A549 (cell line): ENCODE measurements at regions not wholly inside any gene's neighbourhood (a gene's known extent, or its start where the extent isn't known, plus 50 kb on each side); places are given as distances from the start of the nearest gene placed in this dataset.

ENCODE experiments used
- ATAC-seq, 2 experiments: fragments of 200-7000 bp in 1 of 2; fragments of >200 bp in 1 of 2; cut with Nextera tagmentation in 1 of 2; cut with Tn5 transposase in 1 of 2; 3 replicates each; pipeline versions ENCODE4 v1.8.0 to v1.9.1; 2018 to 2020; ENCODE audit warnings: mild to moderate bottlenecking in 1 of 2, moderate library complexity in 1 of 2
- CTCF ChIA-PET: fragments of 300-600 bp; sonication (Branson Sonifier 250); formaldehyde crosslinking; extraction: SDS; loops from one replicate; lab custom pipeline; 2021; ENCODE audit warnings: antibody characterized with exemption, inconsistent platforms; lab: Yijun Ruan, JAX
- POLR2A ChIA-PET: fragments of 350-600 bp; formaldehyde crosslinking; extraction: SDS; loops from one replicate; lab custom pipeline; 2021; ENCODE audit warnings: antibody characterized with exemption, inconsistent platforms; lab: Yijun Ruan, JAX
- DNase-seq, 2 experiments: peaks; one replicate each; pipeline versions ENCODE4 v3.0.0 to v3.0.0-alpha.2; 2011 to 2016; ENCODE audit warnings: low read depth in 1 of 2, low spot score in 1 of 2
- FAIRE-seq: peaks from 2 replicates; lab custom pipeline; 2011; peaks lifted over from hg19 to GRCh38; lab: Jason Lieb, UNC
- H3K27ac ChIP-seq, 2 experiments: fragments of >200 bp; sonication (Bioruptor Twin); formaldehyde crosslinking; 3 replicates each; pipeline ENCODE4 v1.5.1; 2016 to 2017
- H3K4me1 ChIP-seq: fragments of >200 bp; sonication (Bioruptor Twin); formaldehyde crosslinking; 3 replicates; pipeline ENCODE4 v1.6.1; 2016
- H3K4me2 ChIP-seq: fragments of >200 bp; sonication (Bioruptor Twin); formaldehyde crosslinking; 3 replicates; pipeline ENCODE4 v1.6.1; 2016
- H3K4me3 ChIP-seq: fragments of >200 bp; sonication (Bioruptor Twin); formaldehyde crosslinking; 3 replicates; pipeline ENCODE4 v1.5.1; 2016
- H3K9me3 ChIP-seq: fragments of >200 bp; sonication (Bioruptor Twin); formaldehyde crosslinking; 3 replicates; pipeline ENCODE4 v1.6.1; 2016
- CBX2 ChIP-seq: fragments of 200-600 bp; sonication (generic); IDR thresholded peaks from 2 replicates; pipeline ENCODE4 v1.6.1; 2016; ENCODE audit warnings: low read depth, mild to moderate bottlenecking, borderline replicate concordance
- CEBPB ChIP-seq, 2 experiments: fragments of >200 bp in 1 of 2; sonication (Bioruptor Twin) in 1 of 2; formaldehyde crosslinking in 1 of 2; IDR thresholded peaks; 2 replicates each; pipeline ENCODE4 v1.6.1; 2012 to 2016
- ELK1 ChIP-seq: fragments of 150-350 bp; IDR thresholded peaks from 2 replicates; pipeline ENCODE4 v1.6.1; 2014; ENCODE audit warnings: low read depth, mild to moderate bottlenecking, low read length
- FOXS1 ChIP-seq: fragments of 250-450 bp; sonication (Bioruptor Pico); IDR thresholded peaks from 2 replicates; pipeline ENCODE4 v1.5.0; 2020; ENCODE audit warnings: mild to moderate bottlenecking, moderate library complexity
- KDM1A ChIP-seq: fragments of 200-600 bp; sonication (generic); IDR thresholded peaks from 2 replicates; pipeline ENCODE4 v1.6.1; 2016; ENCODE audit warnings: low read depth, mild to moderate bottlenecking
- KDM5A ChIP-seq: fragments of 200-600 bp; sonication (generic); IDR thresholded peaks from 2 replicates; pipeline ENCODE4 v1.6.1; 2016; ENCODE audit warnings: antibody characterized with exemption, mild to moderate bottlenecking
- MAZ ChIP-seq: fragments of 150-350 bp; IDR thresholded peaks from 2 replicates; pipeline ENCODE4 v1.6.1; 2014; ENCODE audit warnings: antibody characterized with exemption, low read depth, low read length, borderline replicate concordance
- MYC ChIP-seq: IDR thresholded peaks from 2 replicates; pipeline ENCODE4 v1.6.1; 2012; ENCODE audit warnings: mild to moderate bottlenecking, inconsistent platforms, low read length, improper control_type of control experiment, borderline replicate concordance
- NFE2L2 ChIP-seq: fragments of 150-350 bp; conservative IDR thresholded peaks from 2 replicates; pipeline ENCODE4 v1.6.1; 2014; ENCODE audit warnings: low read length
- NR3C1 ChIP-seq: fragments of >200 bp; sonication (Bioruptor Twin); formaldehyde crosslinking; IDR thresholded peaks from 3 replicates; pipeline ENCODE4 v1.6.1; 2017
- POLR2A ChIP-seq: IDR thresholded peaks from 2 replicates; pipeline ENCODE4 v1.6.1; 2012; ENCODE audit warnings: mild to moderate bottlenecking, low read length
- SMC3 ChIP-seq: fragments of >200 bp; sonication (Bioruptor Twin); formaldehyde crosslinking; IDR thresholded peaks from 3 replicates; pipeline ENCODE4 v1.6.1; 2018; ENCODE audit warnings: inconsistent platforms
- ZNF302 ChIP-seq: fragments of 250-450 bp; sonication (Bioruptor Pico); IDR thresholded peaks from 2 replicates; pipeline ENCODE4 v1.9.0; 2021; ENCODE audit warnings: inconsistent platforms, mild to moderate bottlenecking, moderate library complexity
- WGBS: methylation state at CpG from one replicate; pipeline ENCODE4 v1.1.6; 2017; ENCODE audit errors: missing lambda C conversion rate; 5-methylcytosine and 5-hydroxymethylcytosine counted together
- TF ChIP-seq, protein P1 (sequence below): fragments of 200-600 bp; sonication (generic); IDR thresholded peaks from 2 replicates; pipeline ENCODE4 v1.6.1; 2016; ENCODE audit warnings: antibody characterized with exemption, mild to moderate bottlenecking, moderate library complexity
- TF ChIP-seq, protein P2 (sequence below): fragments of 250-450 bp; sonication (Bioruptor Pico); IDR thresholded peaks from 2 replicates; pipeline ENCODE4 v1.5.0; 2020; ENCODE audit warnings: low read depth, mild to moderate bottlenecking, moderate library complexity
- TF ChIP-seq, protein P3 (sequence below): fragments of >200 bp; sonication (Bioruptor Twin); formaldehyde crosslinking; IDR thresholded peaks from 3 replicates; pipeline ENCODE4 v1.6.1; 2016

DNA sequence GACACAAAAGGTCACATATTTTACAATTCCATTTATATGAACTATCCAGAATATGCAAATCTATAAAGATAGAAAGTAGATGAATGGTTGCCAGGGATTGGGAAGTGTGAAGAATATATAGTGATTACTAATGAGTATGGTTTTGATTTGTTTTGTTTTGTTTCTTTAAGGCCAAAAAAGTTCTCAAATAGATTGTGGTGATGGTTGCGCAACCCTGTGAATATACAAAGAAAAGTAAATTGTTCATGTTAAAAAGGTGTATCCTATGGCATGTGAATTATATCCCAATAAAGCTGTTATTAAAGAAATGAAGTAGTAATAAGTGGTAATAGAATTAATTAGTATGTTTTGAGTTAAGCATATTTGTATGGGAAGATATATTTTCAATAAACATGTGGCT is 431.8 kb upstream of the CNTN4 start:
- ChIA-PET POLR2A (no interaction called here), CTCF (interaction anchor here (0.5 kb wide), 1 partner anchor 335 kb away, joined by 3 read pairs; no protein-coding TSS in a partner anchor)
- H3K4me1 ChIP-seq = no peaks in the 10 kb centered on the region
- no peak overlapping the region for H3K4me2 ChIP-seq
- H3K9me3 ChIP-seq = no peaks in the 10 kb centered on the region; the same call in 1 of the 3 replicates
- no peak overlapping the region for H3K27ac ChIP-seq
- no peak for FAIRE-seq
- H3K4me3 ChIP-seq = no peak overlapping the region
- 12% methylated on average over 1 of the region's 1 CpG for WGBS
- TF ChIP-seq KDM1A (no peak), CEBPB (IDR thresholded peaks at IDR 0.05) (no peak), MAZ (no peak), ELK1 (no peak), KDM5A (no peak), ZNF302 (CRISPR knock-in tag) (no peak)
- TF ChIP-seq, all 56 proteins: peak for 0
- no peak for ATAC-seq
- no peak for DNase-seq

- DNase-seq (no peak), ATAC-seq (no peak), FAIRE-seq (no peak)
- WGBS = 2% methylated on average over 7 of the region's 7 CpGs
- TF ChIP-seq, protein P1, sequence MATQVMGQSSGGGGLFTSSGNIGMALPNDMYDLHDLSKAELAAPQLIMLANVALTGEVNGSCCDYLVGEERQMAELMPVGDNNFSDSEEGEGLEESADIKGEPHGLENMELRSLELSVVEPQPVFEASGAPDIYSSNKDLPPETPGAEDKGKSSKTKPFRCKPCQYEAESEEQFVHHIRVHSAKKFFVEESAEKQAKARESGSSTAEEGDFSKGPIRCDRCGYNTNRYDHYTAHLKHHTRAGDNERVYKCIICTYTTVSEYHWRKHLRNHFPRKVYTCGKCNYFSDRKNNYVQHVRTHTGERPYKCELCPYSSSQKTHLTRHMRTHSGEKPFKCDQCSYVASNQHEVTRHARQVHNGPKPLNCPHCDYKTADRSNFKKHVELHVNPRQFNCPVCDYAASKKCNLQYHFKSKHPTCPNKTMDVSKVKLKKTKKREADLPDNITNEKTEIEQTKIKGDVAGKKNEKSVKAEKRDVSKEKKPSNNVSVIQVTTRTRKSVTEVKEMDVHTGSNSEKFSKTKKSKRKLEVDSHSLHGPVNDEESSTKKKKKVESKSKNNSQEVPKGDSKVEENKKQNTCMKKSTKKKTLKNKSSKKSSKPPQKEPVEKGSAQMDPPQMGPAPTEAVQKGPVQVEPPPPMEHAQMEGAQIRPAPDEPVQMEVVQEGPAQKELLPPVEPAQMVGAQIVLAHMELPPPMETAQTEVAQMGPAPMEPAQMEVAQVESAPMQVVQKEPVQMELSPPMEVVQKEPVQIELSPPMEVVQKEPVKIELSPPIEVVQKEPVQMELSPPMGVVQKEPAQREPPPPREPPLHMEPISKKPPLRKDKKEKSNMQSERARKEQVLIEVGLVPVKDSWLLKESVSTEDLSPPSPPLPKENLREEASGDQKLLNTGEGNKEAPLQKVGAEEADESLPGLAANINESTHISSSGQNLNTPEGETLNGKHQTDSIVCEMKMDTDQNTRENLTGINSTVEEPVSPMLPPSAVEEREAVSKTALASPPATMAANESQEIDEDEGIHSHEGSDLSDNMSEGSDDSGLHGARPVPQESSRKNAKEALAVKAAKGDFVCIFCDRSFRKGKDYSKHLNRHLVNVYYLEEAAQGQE = no peak
- TF ChIP-seq CBX2 = no peak
- TF ChIP-seq, protein P2, sequence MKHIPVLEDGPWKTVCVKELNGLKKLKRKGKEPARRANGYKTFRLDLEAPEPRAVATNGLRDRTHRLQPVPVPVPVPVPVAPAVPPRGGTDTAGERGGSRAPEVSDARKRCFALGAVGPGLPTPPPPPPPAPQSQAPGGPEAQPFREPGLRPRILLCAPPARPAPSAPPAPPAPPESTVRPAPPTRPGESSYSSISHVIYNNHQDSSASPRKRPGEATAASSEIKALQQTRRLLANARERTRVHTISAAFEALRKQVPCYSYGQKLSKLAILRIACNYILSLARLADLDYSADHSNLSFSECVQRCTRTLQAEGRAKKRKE = no peak
- TF ChIP-seq SMC3 = no peak
- no peak for TF ChIP-seq FOXS1 (CRISPR knock-in tag)
- TF ChIP-seq, protein P3, sequence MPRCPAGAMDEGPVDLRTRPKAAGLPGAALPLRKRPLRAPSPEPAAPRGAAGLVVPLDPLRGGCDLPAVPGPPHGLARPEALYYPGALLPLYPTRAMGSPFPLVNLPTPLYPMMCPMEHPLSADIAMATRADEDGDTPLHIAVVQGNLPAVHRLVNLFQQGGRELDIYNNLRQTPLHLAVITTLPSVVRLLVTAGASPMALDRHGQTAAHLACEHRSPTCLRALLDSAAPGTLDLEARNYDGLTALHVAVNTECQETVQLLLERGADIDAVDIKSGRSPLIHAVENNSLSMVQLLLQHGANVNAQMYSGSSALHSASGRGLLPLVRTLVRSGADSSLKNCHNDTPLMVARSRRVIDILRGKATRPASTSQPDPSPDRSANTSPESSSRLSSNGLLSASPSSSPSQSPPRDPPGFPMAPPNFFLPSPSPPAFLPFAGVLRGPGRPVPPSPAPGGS = no peak
- no peak for TF ChIP-seq CEBPB (IDR thresholded peaks at IDR 0.05)
- TF ChIP-seq MYC = no peak
- ChIA-PET POLR2A (no interaction called here), CTCF (no interaction called here)
- Histone ChIP-seq H3K4me1 (no peaks in the 10 kb centered on the region), H3K9me3 (no peaks in the 10 kb centered on the region), H3K27ac (no peak overlapping the region), H3K4me2 (no peak overlapping the region), H3K4me3 (no peak overlapping the region)
Measured at GRCh38 chr3:1677576-1678156, 421.0 kb upstream of the CNTN4 start.

- Histone ChIP-seq H3K4me3 (no peak overlapping the region), H3K27ac (no peak overlapping the region), H3K4me2 (no peak overlapping the region), H3K4me1 (no peaks in the 10 kb centered on the region)
- no peak for ATAC-seq
- CTCF ChIA-PET = no interaction called here
- TF ChIP-seq POLR2A (no peak), NR3C1 (no peak), NFE2L2 (no peak)
- TF ChIP-seq, all 56 proteins: peak for 0
- DNase-seq (no peak), FAIRE-seq (no peak)
- POLR2A ChIA-PET = no interaction called here
- 0 out of 3 replicates have a peak, but pooled peaks cover 4% of the 10 kb centered on the region for H3K9me3 ChIP-seq
- WGBS = 45% methylated on average over 1 of the region's 1 CpG
Measured at GRCh38 chr3:1692428-1692827, 406.2 kb upstream of the CNTN4 start.
